Caco-2 (cell line): ENCODE measurements at regions not wholly inside any gene's neighbourhood (a gene's known extent, or its start where the extent isn't known, plus 50 kb on each side); places are given as distances from the start of the nearest gene placed in this dataset.

Experiments
- BruUV-seq: library from RNA; stranded (reverse); fragments of 400-500 nt; replicated peaks from 2 replicates; lab custom pipeline; 2021; lab: Mats Ljungman, UMichigan
- CTCF ChIA-PET: fragments of 300-600 bp; sonication (Branson Sonifier 250); formaldehyde crosslinking; loops from one replicate; lab custom pipeline; 2022; ENCODE audit warnings: antibody characterized with exemption; lab: Charles Lee
- POLR2A ChIA-PET: fragments of 300-600 bp; sonication (Branson Sonifier 250); formaldehyde crosslinking; loops from one replicate; lab custom pipeline; 2022; ENCODE audit warnings: antibody characterized with exemption; lab: Charles Lee
- DNase-seq, 2 experiments: peaks; one replicate each; pipeline versions ENCODE4 v3.0.0 to v3.0.0-alpha.2; 2020 to 2022
- H3K27me3 ChIP-seq: replicated peaks from 2 replicates; pipeline ENCODE4 v1.6.0; 2011; ENCODE audit warnings: low read length; ENCODE audit not compliant: control insufficient read depth, insufficient read depth
- H3K36me3 ChIP-seq: 2 replicates; pipeline ENCODE4 v1.5.1; 2011; ENCODE audit warnings: low read length; ENCODE audit not compliant: control insufficient read depth, insufficient read depth
- H3K4me1 ChIP-seq: fragments of 250-450 bp; sonication (Bioruptor Pico); 2 replicates; pipeline ENCODE4 v1.5.1; 2020; ENCODE audit warnings: mild to moderate bottlenecking
- H3K4me3 ChIP-seq: 2 replicates; pipeline ENCODE4 v1.5.1; 2011; ENCODE audit warnings: low read depth, mild to moderate bottlenecking, control low read depth, low read length
- H3K9me3 ChIP-seq: fragments of 250-450 bp; sonication (Bioruptor Pico); 2 replicates; pipeline ENCODE4 v1.5.1; 2020; ENCODE audit warnings: mild to moderate bottlenecking, moderate library complexity
- H3K27ac Mint-ChIP-seq: one replicate; pipeline ENCODE4 v1.8.0; 2022; ENCODE audit warnings: mixed read lengths; ENCODE audit not compliant: unreplicated experiment
- H3K27me3 Mint-ChIP-seq: one replicate; pipeline ENCODE4 v1.8.0; 2022; ENCODE audit warnings: mixed read lengths; ENCODE audit not compliant: insufficient read depth, unreplicated experiment
- H3K36me3 Mint-ChIP-seq: one replicate; pipeline ENCODE4 v1.8.0; 2022; ENCODE audit warnings: mild to moderate bottlenecking, mixed read lengths; ENCODE audit not compliant: insufficient read depth, unreplicated experiment
- H3K4me1 Mint-ChIP-seq: one replicate; pipeline ENCODE4 v1.8.0; 2022; ENCODE audit warnings: low read depth, mixed read lengths; ENCODE audit not compliant: unreplicated experiment
- H3K4me3 Mint-ChIP-seq: one replicate; pipeline ENCODE4 v1.8.0; 2022; ENCODE audit warnings: mild to moderate bottlenecking, moderate library complexity, mixed read lengths; ENCODE audit not compliant: unreplicated experiment
- H3K9me3 Mint-ChIP-seq: one replicate; pipeline ENCODE4 v1.8.0; 2022; ENCODE audit warnings: mixed read lengths; ENCODE audit not compliant: unreplicated experiment
- CTCF ChIP-seq, 2 experiments: fragments of 200-600 bp in 1 of 2; IDR thresholded peaks; 1 replicate in 1 of 2; 2 replicates in 1 of 2; pipeline versions ENCODE4 v1.5.1 to v1.8.0; 2011 to 2022; ENCODE audit warnings: antibody characterized with exemption in 1 of 2, control low read depth in 1 of 2, inconsistent platforms in 1 of 2, low read depth in 1 of 2, low read length in 1 of 2, mild to moderate bottlenecking in 1 of 2, moderate library complexity in 1 of 2; ENCODE audit not compliant: insufficient read depth in 1 of 2, severe bottlenecking in 1 of 2, unreplicated experiment in 1 of 2
- intact Hi-C: fragments of 100-400 bp; cut with micrococcal nuclease; formaldehyde crosslinking; loops from one replicate; pipeline ENCODE4 v1.10.0; 2022; ENCODE audit not compliant: unreplicated experiment

GRCh38 chr22:44627521-44628139, 74.4 kb upstream of the PRR5 start:
- no peak overlapping the region for H3K4me3 ChIP-seq
- H3K4me1 Mint-ChIP-seq = peaks cover 7% of the 10 kb centered on the region
- peaks cover 3% of the 10 kb centered on the region; the same call in 1 of the 2 replicates for H3K4me1 ChIP-seq
- ChIA-PET CTCF (interaction anchor here (1.2 kb wide), 1 partner anchor 11 kb away, joined by 3 read pairs; no protein-coding TSS in a partner anchor), POLR2A (no interaction called here)
- H3K9me3 ChIP-seq = no peaks in the 10 kb centered on the region
- no peak overlapping the region for H3K27ac Mint-ChIP-seq
- no TSS peak for BruUV-seq
- peaks cover 8% of the 10 kb centered on the region for H3K9me3 Mint-ChIP-seq
- no peak for TF ChIP-seq CTCF (IDR thresholded peaks at IDR 0.05; ENCODE audit: insufficient read depth in 1 of 2, low read depth in 1 of 2, low read length in 1 of 2, severe bottlenecking in 1 of 2, unreplicated experiment in 1 of 2)
- intact Hi-C loops = loop anchor here (5.0 kb wide), 1 partner anchor 545 kb away; no protein-coding TSS in a partner anchor
- H3K36me3 ChIP-seq = no peaks in the 10 kb centered on the region
- H3K27me3 Mint-ChIP-seq = peaks cover 23% of the 10 kb centered on the region
- no peaks in the 10 kb centered on the region for H3K36me3 Mint-ChIP-seq
- no peak overlapping the region for H3K4me3 Mint-ChIP-seq
- DNase-seq = no peak
- H3K27me3 ChIP-seq = no peaks in the 10 kb centered on the region

GRCh38 chr22:44625981-44626687, 75.9 kb upstream of the PRR5 start:
- no peak overlapping the region for H3K4me3 Mint-ChIP-seq

More at GRCh38 chr22:44625981-44626687, 75.9 kb upstream of the PRR5 start:
- peak; percentile 67 to 81 for DNase-seq
- TF ChIP-seq CTCF (IDR thresholded peaks at IDR 0.05; ENCODE audit: insufficient read depth in 1 of 2, low read depth in 1 of 2, low read length in 1 of 2, severe bottlenecking in 1 of 2, unreplicated experiment in 1 of 2) = peak; percentile 94 to 97
- peaks cover 19% of the 10 kb centered on the region for H3K27me3 Mint-ChIP-seq
- peaks cover 4% of the 10 kb centered on the region for H3K9me3 Mint-ChIP-seq
- peaks cover 7% of the 10 kb centered on the region for H3K4me1 Mint-ChIP-seq
- ChIA-PET POLR2A (no interaction called here), CTCF (interaction anchor here (0.5 to 1.6 kb wide), 6 partner anchors 133 to 743 kb away, joined by 3 to 13 read pairs (median 3); no protein-coding TSS in a partner anchor)
- intact Hi-C loops = loop anchor here (1.0 to 5.0 kb wide), 2 partner anchors 544 to 633 kb away; no protein-coding TSS in a partner anchor
- H3K36me3 ChIP-seq = no peaks in the 10 kb centered on the region
- BruUV-seq = no TSS peak
- H3K27me3 ChIP-seq = no peaks in the 10 kb centered on the region
- H3K4me3 ChIP-seq = no peak overlapping the region
- H3K9me3 ChIP-seq = no peaks in the 10 kb centered on the region
- H3K4me1 ChIP-seq = peaks cover 3% of the 10 kb centered on the region; the same call in 1 of the 2 replicates
- no peak overlapping the region for H3K27ac Mint-ChIP-seq
- no peaks in the 10 kb centered on the region for H3K36me3 Mint-ChIP-seq
